Posterior vena cava (tissue), 2 donors: ENCODE measurements at regions not wholly inside any gene's neighbourhood (a gene's known extent, or its start where the extent isn't known, plus 50 kb on each side); places are given as distances from the start of the nearest gene placed in this dataset.
"Not testable (repeated sequence)": the region's sequence is repeated elsewhere in the genome, so short reads cannot be mapped to it uniquely, and the experiment has no call there.

Experiments used
- DNase-seq: peaks from one replicate; pipeline ENCODE4 v3.0.0-alpha.2; 2020; ENCODE audit warnings: low spot score
- intact Hi-C, 2 donors: fragments of 100-400 bp; cut with DNase I; formaldehyde crosslinking; loops; one replicate each; pipeline versions ENCODE4 v1.14.1 to v1.14.2; 2022 to 2023
- donor health status: DM: yes; HTN: yes; CAD: no.
- donor health status: DM: yes; HTN: yes; CAD: no.

DNA sequence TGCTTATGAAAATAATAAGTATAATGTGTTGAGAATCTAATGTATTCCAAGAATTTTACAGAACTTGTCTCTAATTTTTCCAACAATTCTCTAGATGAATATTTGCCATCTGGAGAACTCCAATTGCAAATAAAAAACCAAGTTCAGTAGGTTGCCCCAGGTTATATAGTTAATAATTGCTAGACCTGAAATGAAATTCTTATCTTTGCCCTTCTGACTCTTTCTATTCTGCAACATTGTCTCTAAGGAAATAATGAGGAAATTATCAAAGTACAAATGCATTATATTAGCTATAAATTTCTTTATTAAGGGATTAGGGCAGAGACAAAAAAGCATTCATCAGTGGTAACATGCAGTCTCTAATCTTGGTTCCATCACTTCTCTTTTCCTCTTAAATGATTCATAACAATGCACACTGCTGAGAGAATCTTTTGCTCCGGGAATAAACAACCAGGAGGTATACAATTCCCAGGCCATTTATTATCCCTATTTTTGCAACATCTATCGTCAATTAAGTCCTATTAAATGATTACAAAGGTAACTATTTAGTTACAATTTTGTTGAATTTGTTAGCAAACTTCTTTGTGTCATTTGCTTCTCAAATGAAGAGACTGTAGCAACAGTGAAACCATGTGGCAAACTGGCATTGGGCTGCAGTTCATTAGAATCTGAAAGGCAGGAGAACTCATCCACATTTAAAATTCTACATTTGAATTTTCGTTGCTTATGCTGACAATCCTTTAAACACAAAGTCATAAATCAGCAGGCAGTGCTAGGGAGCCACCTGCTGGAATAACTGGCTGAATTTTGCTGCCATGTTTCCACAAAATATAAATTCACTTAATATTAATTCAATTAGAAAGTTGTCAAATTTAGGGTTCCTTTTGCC is 349.6 kb downstream of the KIF2B start:
- intact Hi-C loops: no loop called here
- DNase-seq: no peak

DNA sequence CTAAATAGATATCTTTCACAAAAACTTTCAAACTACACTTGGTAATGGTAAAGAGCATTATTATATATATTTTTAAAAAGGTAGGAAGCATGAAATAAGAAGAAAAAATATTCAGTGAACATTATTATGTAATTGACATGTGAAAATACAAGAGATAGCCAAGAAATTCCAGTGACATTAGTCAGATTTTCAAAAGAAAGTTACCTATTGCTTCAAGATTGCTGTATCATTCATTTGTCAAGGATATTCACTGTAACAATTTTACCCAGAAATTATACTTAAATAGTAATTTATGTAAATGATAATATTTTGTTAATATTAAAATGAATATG is 350.2 kb downstream of the KIF2B start:
- no peak for DNase-seq
- intact Hi-C loops: no loop called here

DNA sequence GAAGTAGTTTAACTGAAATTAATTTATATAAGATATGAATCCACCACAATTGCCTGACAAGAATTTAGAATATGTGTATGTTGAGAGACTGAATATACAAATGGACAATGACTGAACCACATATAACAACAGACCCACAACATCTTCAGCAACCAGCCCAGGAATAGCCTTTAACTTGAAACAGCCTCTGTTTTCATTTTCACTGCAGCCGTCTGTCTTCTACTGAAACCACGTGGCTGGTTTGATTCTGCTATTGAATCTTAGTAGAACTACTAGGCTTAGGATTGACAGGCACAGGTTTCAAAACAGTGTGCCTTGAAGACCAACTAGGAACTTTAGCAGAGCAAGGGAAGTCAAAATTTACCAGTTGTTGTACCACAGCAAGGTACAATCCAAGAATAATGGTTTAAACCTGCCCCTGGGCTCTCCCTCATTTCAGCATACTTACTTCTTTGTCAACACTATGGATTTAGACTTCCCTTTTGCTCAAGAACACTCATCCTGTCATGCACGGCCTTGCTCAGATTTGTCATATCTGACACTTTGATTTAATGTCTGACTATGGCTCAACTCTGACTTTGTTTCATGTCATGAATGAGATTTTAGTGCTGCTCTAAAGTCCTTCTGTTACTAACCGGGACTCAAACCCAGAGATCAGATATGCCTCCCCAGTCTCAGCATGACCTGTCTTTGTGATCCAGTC is 355.0 kb downstream of the KIF2B start:
- intact Hi-C loops: no loop called here
- DNase-seq: no peak

DNA sequence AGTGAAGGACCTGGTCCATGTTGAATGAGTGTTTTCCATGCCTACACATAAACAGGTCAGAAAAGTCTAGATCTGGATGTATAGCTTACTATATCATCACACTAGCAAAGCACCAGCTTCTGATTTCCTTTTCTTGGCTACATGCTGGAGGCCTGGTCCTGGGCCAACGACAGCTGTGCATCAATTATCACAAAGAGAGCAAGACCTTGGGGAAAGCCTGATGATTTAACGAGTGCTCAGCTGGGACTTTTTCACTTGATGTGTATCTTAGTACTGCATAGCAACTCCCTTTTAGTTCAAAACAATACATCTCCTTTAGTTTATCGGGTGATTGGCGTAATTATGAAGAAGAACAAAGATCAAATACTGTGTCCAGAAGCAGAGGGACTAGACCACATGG is 358.2 kb downstream of the KIF2B start:
- intact Hi-C loops: no loop called here
- DNase-seq: no peak

DNA sequence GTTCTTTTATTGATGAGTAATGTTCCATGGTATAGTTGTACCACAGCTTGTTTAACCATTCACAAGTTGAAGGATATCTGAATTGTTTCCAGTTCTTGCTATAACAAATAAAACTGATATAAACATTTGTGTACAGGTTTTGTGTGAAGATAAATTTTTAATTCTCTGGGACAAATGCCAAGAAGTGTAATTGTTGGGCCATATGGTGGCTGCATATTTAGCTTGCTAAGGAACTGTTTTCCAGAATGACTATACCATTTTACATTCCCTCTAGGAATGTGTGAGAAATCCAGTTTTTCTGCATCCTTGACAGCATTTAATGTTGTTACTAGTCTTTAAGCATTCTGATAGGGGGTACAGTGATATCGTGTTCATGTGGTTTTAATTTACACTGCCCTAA is 368.5 kb downstream of the KIF2B start:
- no peak for DNase-seq
- intact Hi-C loops: loop anchor here in 1 of 2 donors (10.0 kb wide), 1 partner anchor 1166 kb away; no protein-coding TSS in a partner anchor

DNA sequence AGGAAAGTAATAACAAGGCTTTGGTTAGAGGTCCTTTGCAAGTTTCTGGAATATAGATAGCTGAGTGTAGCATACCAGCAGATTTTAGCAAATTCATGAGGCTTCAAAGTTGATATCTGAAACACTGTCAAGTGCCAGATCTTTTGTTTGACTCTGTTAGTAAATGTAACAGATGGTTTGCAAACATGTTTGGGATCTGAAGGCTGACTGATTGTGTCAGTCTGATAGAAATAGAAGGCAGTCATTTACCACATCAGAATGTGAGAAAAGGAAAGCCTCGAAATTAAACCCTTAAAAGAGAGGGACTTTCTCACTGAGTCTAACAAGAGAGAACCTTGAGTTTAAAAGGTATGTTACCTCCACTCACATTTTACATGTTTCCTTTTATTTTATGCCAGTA is 371.5 kb downstream of the KIF2B start:
- no peak for DNase-seq
- intact Hi-C loops: loop anchor here in 1 of 2 donors (10.0 kb wide), 1 partner anchor 1169 kb away; no protein-coding TSS in a partner anchor

DNA sequence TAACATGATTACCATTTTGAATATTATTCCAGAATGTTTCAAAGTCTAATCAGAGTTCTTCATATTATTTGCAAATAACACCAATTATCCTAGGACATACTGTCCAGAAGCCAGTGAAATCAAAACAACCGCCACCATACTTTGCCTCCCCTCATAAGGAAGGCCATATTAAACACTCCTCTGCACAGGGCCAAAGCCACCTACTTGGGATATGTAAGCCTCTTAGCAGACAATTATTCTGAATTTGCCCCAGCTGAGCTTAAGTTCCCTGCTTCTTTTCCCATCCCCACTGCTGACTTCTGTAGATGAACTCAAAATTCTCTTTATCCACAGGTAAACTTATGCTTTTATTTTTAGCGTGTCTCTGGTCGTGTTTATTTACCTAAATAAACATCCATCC is 374.0 kb downstream of the KIF2B start:
- intact Hi-C loops: loop anchor here in 1 of 2 donors (10.0 kb wide), 1 partner anchor 1172 kb away; no protein-coding TSS in a partner anchor
- DNase-seq: no peak

DNA sequence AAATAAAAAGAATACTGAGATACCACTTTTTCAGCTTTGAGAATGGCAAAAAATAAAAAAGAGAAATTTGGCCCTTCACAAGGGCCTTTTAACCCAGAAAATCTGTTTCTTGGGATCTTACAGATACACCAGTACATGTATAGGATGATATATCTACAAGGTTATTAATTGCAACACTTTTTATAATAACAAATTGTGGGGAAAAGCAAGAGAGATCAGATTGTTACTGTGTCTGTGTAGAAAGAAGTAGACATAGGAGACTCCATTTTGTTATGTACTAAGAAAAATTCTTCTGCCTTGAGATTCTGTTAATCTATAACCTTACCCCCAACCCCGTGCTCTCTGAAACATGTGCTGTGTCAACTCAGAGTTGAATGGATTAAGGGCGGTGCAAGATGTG is 378.7 kb downstream of the KIF2B start:
- intact Hi-C loops, DNase-seq: not testable (repeated sequence)

DNA sequence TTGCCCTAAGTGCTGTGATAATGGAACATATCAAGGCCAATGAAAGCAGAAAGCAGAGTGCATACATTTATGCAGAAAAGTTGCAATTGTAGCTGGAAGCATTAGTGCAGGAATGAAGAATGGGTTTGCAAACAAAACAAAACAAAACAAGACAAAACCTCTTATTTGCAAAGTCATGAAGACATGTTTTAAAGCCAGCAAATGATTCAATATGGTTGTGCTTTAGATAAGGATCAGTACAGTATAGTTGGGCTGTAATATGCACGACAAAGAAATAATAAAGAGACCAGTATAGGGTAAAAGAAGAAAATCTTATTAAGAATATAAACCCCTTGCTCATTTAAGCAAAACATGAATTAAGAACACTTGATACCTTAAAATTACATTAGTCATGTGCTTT is 398.1 kb downstream of the KIF2B start:
- intact Hi-C loops: no loop called here
- DNase-seq: no peak

DNA sequence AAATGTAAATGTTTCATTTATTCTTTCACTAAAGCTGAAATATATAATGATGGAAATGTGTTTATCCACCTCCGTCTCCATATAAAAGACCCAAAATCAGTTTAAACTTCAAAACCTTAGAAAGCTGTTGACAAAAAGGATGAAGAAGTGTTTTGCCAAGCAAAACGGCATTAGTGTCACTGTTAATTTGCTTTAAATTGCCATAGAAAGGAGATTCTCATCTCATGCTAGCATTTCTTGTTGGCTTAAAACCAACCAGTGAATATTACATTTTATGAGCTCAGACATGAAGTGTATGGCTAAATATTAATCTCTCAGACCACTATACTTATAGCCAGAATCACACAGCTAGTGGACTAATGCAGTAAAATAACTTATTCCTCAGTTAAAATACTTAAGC is 398.8 kb downstream of the KIF2B start:
- DNase-seq: no peak
- intact Hi-C loops: no loop called here

DNA sequence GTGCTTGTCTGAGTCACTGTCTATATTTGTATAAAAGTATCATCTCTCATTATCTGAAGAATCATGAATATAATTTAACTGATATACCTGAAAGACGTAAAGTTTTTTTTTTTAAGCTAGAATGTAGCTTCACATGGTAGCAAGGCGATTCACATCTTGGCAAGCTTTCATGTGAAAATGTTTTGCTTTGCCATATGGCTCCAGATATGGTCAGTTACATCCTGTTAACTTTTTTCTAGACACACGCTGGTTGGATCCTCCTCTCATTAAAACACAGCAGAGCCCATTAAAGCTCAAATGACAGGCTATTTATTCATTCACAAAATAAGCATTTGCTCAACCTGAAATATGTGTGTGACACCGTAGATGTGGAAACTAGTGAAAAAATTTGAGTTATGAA is 412.8 kb downstream of the KIF2B start:
- intact Hi-C loops: no loop called here
- DNase-seq: no peak

DNA sequence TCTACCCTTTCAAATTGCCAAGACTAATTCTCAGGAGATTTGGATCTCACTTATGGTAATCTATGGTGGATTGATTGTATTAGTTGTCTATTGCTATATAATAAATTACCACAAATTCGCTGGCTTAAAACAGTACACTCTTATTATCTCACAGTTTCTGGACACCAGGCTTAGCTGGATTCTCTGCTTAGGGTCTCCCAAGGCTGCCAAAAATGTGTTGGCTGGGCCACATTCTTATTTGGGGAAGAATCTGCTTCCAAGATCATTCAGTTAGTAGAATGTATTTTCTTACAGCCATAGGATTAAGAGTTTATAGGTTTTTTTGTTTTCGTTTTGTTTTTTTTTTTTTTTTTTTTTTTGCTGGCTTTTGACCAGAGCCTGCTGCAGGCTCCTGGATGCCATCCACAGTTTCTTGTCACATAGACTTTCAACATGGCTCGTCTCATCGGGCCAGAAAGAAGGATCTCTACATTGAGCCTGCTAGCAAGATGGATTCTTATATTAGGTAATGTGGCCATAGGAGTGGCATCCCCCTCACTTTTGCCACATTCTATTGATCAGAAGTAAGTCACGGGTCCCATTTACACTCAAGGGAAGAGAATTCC is 415.3 kb downstream of the KIF2B start:
- intact Hi-C loops: no loop called here
- no peak for DNase-seq

DNA sequence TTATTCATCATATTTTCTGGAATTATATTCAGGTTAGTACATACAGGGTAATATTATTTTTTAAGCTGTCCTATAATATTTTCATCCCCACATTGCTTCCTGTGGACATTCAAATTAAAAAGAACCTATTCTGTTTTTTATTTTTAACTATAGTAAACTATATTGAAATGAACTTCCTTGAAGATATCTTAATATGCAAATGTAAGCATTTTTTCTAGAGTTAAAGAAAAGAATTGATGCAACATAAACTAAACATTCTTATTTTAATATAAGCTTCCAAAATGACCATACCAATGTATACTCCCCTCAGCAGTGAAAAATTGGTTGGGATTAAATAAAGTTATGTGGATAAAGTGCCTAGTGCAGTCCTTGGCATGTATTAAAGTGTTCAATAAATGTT is 416.6 kb downstream of the KIF2B start:
- intact Hi-C loops: no loop called here
- DNase-seq: no peak

DNA sequence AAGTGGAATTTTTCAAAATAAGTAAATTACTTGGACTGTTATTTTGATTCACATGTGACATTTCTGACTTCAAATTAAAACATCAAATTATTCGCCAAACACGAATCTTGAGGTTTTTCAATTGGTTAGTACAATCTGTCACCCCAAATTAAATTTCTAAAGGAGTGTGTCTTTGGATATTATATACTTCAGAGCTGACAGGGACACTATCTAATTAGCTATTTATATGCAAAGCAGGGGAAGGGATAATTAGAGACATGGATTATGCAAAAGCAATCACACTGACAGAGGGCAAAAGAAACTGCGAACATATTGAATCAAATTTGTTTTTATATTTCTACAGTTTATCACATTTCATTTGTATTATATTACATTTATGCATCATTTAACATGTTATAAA is 433.0 kb downstream of the KIF2B start:
- DNase-seq: no peak
- intact Hi-C loops: no loop called here

DNA sequence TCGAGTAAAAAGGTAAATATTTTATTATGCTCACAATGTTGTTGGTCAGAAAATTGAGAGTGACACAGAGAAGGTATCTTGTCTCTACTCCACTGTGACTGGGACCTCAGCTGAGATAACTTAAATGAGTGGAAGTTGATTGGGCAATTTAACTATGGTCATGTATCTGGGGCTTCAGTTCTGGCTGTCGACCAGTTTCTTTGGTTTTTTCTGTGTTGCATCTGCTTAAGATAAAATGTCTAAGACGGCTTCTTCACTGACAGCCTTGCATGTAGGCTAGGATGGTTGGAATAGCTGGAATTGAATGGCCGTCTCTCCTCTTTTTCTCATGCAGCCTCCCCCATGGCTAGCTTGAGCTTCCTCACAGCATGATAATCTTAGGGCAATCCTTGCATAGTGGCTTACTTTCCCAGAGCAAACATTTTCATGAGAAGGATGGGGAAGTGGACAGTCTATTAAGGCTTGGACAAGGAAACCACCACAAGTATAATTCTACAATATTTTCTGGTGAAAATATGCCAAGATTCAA is 433.7 kb downstream of the KIF2B start:
- DNase-seq: no peak
- intact Hi-C loops: no loop called here

DNA sequence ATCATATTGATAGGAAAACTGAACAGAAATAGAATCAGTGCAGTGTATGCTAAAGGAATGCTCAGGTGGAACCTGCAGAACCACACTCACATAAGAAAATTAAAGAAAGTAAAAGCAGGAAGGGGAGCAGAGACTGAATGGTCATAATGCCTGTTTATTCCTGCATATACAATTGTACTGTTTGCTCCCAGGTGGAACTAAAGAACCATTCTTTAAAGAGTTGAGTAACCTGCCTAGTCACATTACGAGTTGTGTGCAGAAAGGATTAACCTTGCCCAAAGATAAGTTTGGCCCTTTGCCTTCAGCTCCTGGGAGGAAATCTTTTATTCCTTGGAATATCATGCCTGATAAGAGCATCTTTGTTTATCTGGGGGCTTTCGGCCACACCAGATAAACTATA is 434.7 kb downstream of the KIF2B start:
- no peak for DNase-seq
- intact Hi-C loops: no loop called here

DNA sequence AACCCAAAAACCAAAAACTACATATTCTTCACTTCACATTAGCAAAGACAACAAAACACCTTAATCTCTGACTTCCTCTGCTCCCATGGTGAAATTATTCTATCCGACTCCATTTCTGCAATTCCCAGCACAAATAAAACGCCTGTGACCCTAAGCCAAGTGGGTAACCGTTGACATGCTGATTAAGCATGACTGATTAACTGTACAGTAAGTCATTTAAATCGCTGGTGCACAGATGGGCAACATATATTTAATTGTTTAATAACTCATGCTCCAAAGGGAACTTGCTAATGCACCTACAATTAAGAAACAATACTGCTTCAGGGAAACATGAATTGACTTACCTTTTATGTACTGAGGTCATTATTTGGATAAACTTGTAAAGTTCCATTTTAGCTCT is 436.7 kb downstream of the KIF2B start:
- no peak for DNase-seq
- intact Hi-C loops: no loop called here

DNA sequence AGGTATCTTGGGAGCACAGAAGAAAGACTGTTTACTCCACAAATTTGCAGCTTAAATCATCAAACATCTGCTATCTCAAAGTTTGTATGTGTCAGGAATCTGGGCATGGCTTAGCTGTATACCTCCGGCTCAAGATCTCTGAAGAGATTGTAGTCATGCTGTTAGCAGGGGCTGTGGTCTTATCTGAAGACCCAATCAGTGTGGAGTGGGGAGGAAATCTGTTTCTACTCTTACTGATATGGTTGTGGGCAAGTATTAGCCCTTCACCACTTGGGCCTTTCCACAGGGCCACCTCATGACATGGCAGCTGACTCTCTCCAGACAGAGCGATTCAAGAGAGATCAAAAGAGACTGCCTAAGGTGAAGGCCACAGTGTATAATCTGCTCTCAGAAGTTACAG is 438.7 kb downstream of the KIF2B start:
- intact Hi-C loops: no loop called here
- no peak for DNase-seq

DNA sequence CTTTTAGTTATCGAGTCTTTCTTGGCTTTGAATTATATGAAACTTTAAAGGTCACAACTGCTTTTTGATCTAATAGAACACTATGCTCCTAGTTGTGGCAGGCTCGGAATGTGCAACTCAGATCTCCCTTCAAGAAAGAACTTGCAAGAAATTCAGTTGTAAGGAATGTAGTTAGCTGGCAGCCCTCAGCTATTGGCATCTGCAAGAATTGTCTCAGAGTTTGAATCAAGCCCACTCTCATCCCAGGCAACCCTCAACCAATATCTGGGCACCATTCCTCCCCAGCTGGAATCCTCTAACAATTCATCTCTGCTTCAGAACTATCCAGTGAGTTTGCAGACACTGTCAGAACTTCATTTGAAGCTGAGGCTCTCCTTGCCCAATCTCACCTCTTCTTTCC is 447.2 kb downstream of the KIF2B start:
- intact Hi-C loops: no loop called here
- no peak for DNase-seq

DNA sequence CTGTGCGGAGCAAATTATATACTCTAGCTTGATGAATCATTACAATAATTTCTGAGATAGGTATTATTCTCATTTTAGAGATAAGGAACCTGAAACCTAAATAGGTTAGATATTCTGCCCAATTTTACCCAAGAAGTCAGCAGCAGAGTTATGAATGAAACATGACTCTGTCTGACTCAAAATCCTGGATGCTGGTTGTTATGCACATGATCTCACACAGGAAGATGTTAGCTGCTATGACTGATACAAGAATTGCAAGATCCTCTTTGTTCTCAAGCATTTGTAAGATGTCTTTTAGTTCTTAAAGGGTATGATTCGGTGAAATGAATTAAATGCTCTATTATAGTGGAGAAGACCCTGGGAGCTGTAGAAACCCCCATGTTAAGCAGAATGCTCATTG is 447.8 kb downstream of the KIF2B start:
- no peak for DNase-seq
- intact Hi-C loops: no loop called here
